IMR-90 (cell line): ENCODE measurements at regions not wholly inside any gene's neighbourhood (a gene's known extent, or its start where the extent isn't known, plus 50 kb on each side); places are given as distances from the start of the nearest gene placed in this dataset.
A peak's percentile ranks its signal among the peaks of the same experiment; 100 is the strongest.

Experiments
- ATAC-seq: fragments of 200-7000 bp; cut with Tn5 transposase; 2 replicates; pipeline ENCODE4 v1.9.1; 2020; ENCODE audit warnings: low read depth, mild to moderate bottlenecking, moderate library complexity
- BruUV-seq: library from RNA; stranded (reverse); fragments of 400-500 nt; replicated peaks from 2 replicates; lab custom pipeline; 2021; lab: Mats Ljungman, UMichigan
- CTCF ChIA-PET: fragments of 300-600 bp; formaldehyde crosslinking; extraction: SDS; loops from one replicate; lab custom pipeline; 2021; ENCODE audit warnings: antibody characterized with exemption; lab: Yijun Ruan, JAX
- POLR2A ChIA-PET: fragments of 300-600 bp; sonication (Branson Sonifier 250); formaldehyde crosslinking; loops from one replicate; lab custom pipeline; 2022; ENCODE audit warnings: antibody characterized with exemption; ENCODE audit not compliant: unreplicated experiment; lab: Charles Lee
- DNase-seq: peaks from one replicate; pipeline ENCODE4 v3.0.0; 2013
- H2AFZ ChIP-seq: replicated peaks from 2 replicates; pipeline ENCODE3; 2013; ENCODE audit warnings: low read length, mild to moderate bottlenecking; ENCODE audit not compliant: poor library complexity
- H2AK5ac ChIP-seq: 2 replicates; pipeline ENCODE4 v1.6.1; 2013; ENCODE audit warnings: low read depth, low read length, inconsistent platforms
- H2AK9ac ChIP-seq: replicated peaks from 2 replicates; pipeline ENCODE3; 2013; ENCODE audit warnings: mild to moderate bottlenecking, low read depth, low read length, moderate library complexity; ENCODE audit not compliant: poor library complexity
- H2BK120ac ChIP-seq: 2 replicates; pipeline ENCODE4 v1.6.1; 2013; ENCODE audit warnings: low read depth, low read length, inconsistent platforms
- H2BK15ac ChIP-seq: 3 replicates; pipeline ENCODE4 v1.6.1; 2013; ENCODE audit warnings: low read depth, low read length, inconsistent platforms
- H2BK20ac ChIP-seq: 2 replicates; pipeline ENCODE4 v1.6.1; 2013; ENCODE audit warnings: low read depth, mild to moderate bottlenecking, inconsistent platforms, low read length, moderate library complexity
- H2BK5ac ChIP-seq: 2 replicates; pipeline ENCODE4 v1.6.1; 2013; ENCODE audit warnings: mild to moderate bottlenecking, low read depth, low read length, inconsistent platforms; ENCODE audit not compliant: poor library complexity, severe bottlenecking
- H3K14ac ChIP-seq: replicated peaks from 2 replicates; pipeline ENCODE4 v1.6.1; 2013; ENCODE audit warnings: low read depth, low read length, inconsistent platforms
- H3K18ac ChIP-seq: 2 replicates; pipeline ENCODE4 v1.6.1; 2013; ENCODE audit warnings: low read depth, low read length, control low read depth
- H3K23ac ChIP-seq: 2 replicates; pipeline ENCODE4 v1.6.1; 2013; ENCODE audit warnings: low read depth, low read length, inconsistent platforms
- H3K27ac ChIP-seq: 2 replicates; pipeline ENCODE4 v1.5.1; 2013; ENCODE audit warnings: mild to moderate bottlenecking, control low read depth, low read length; ENCODE audit not compliant: insufficient read depth
- H3K27me3 ChIP-seq: 2 replicates; pipeline ENCODE4 v1.6.1; 2013; ENCODE audit warnings: low read length; ENCODE audit not compliant: control insufficient read depth, insufficient read depth
- H3K36me3 ChIP-seq: 2 replicates; pipeline ENCODE4 v1.6.1; 2013; ENCODE audit warnings: low read length, mixed read lengths; ENCODE audit not compliant: control insufficient read depth, insufficient read depth
- H3K4ac ChIP-seq: 2 replicates; pipeline ENCODE4 v1.6.1; 2013; ENCODE audit warnings: low read depth, low read length, inconsistent platforms
- H3K4me1 ChIP-seq: 2 replicates; pipeline ENCODE4 v1.6.1; 2013; ENCODE audit warnings: low read length, mixed read lengths; ENCODE audit not compliant: control insufficient read depth, insufficient read depth
- H3K4me2 ChIP-seq: 2 replicates; pipeline ENCODE4 v1.6.1; 2013; ENCODE audit warnings: low read depth, mild to moderate bottlenecking, control low read depth, low read length, moderate library complexity
- H3K4me3 ChIP-seq: 2 replicates; pipeline ENCODE4 v1.5.1; 2013; ENCODE audit warnings: low read depth, mild to moderate bottlenecking, control low read depth, low read length, moderate library complexity; ENCODE audit not compliant: insufficient read depth
- H3K56ac ChIP-seq: 2 replicates; pipeline ENCODE4 v1.6.1; 2013; ENCODE audit warnings: low read length, inconsistent platforms; ENCODE audit not compliant: insufficient read depth; ENCODE audit errors: extremely low read depth
- H3K79me1 ChIP-seq, 2 experiments: 2 replicates each; pipeline ENCODE4 v1.6.1; 2013; ENCODE audit warnings: low read length in 2 of 2, inconsistent platforms in 1 of 2, low read depth in 1 of 2
- H3K9ac ChIP-seq: 2 replicates; pipeline ENCODE4 v1.6.1; 2013; ENCODE audit warnings: low read depth, low read length, control low read depth
- H3K9me1 ChIP-seq: 2 replicates; pipeline ENCODE4 v1.6.1; 2013; ENCODE audit warnings: low read length, inconsistent platforms; ENCODE audit not compliant: insufficient read depth
- H3K9me3 ChIP-seq: 2 replicates; pipeline ENCODE4 v1.6.1; 2013; ENCODE audit warnings: low read length; ENCODE audit not compliant: control insufficient read depth, insufficient read depth
- H4K20me1 ChIP-seq: 2 replicates; pipeline ENCODE4 v1.6.1; 2013; ENCODE audit warnings: low read length, inconsistent platforms; ENCODE audit not compliant: insufficient read depth
- H4K5ac ChIP-seq: 2 replicates; pipeline ENCODE4 v1.6.1; 2013; ENCODE audit warnings: mild to moderate bottlenecking, low read depth, low read length, control low read depth
- H4K8ac ChIP-seq, 2 experiments: 2 replicates each; pipeline ENCODE4 v1.6.1; 2013; ENCODE audit warnings: low read depth in 2 of 2, low read length in 2 of 2, control low read depth in 1 of 2, inconsistent platforms in 1 of 2
- H4K91ac ChIP-seq: 2 replicates; pipeline ENCODE4 v1.6.1; 2013; ENCODE audit warnings: low read depth, low read length, inconsistent platforms; ENCODE audit not compliant: insufficient read depth
- BHLHE40 ChIP-seq: fragments of 150-350 bp; IDR thresholded peaks from 2 replicates; pipeline ENCODE4 v1.6.1; 2016; ENCODE audit warnings: mild to moderate bottlenecking, low read depth, low read length
- CHD1 ChIP-seq: IDR thresholded peaks from 2 replicates; pipeline ENCODE4 v1.6.1; 2012; ENCODE audit warnings: low read depth, low read length, improper control_type of control experiment
- CTCF ChIP-seq: conservative IDR thresholded peaks from 2 replicates; pipeline ENCODE4 v1.5.1; 2012; ENCODE audit warnings: mild to moderate bottlenecking, low read depth, low read length, improper control_type of control experiment
- FOS ChIP-seq: fragments of 150-350 bp; IDR thresholded peaks from 2 replicates; pipeline ENCODE4 v1.6.1; 2016; ENCODE audit warnings: low read depth, low read length
- MAFK ChIP-seq: IDR thresholded peaks from 2 replicates; pipeline ENCODE4 v1.6.1; 2012; ENCODE audit warnings: low read depth, low read length, improper control_type of control experiment
- MAZ ChIP-seq: IDR thresholded peaks from 2 replicates; pipeline ENCODE4 v1.6.1; 2012; ENCODE audit warnings: low read depth, mild to moderate bottlenecking, low read length, improper control_type of control experiment, moderate library complexity, borderline replicate concordance
- MXI1 ChIP-seq: IDR thresholded peaks from 2 replicates; pipeline ENCODE4 v1.6.1; 2012; ENCODE audit warnings: low read depth, mild to moderate bottlenecking, low read length, moderate library complexity, borderline replicate concordance
- NFE2L2 ChIP-seq: fragments of 150-350 bp; IDR thresholded peaks from 2 replicates; pipeline ENCODE4 v1.6.1; 2016; ENCODE audit warnings: low read depth, mild to moderate bottlenecking, low read length
- POLR2A ChIP-seq: IDR thresholded peaks from 2 replicates; pipeline ENCODE4 v1.6.1; 2012; ENCODE audit warnings: mild to moderate bottlenecking, low read depth, low read length
- RAD21 ChIP-seq: IDR thresholded peaks from 2 replicates; pipeline ENCODE4 v1.6.1; 2012; ENCODE audit warnings: low read length, improper control_type of control experiment
- RCOR1 ChIP-seq: IDR thresholded peaks from 2 replicates; pipeline ENCODE4 v1.6.1; 2012; ENCODE audit warnings: mild to moderate bottlenecking, low read length, improper control_type of control experiment; ENCODE audit not compliant: insufficient replicate concordance
- RFX5 ChIP-seq: IDR thresholded peaks from 2 replicates; pipeline ENCODE4 v1.8.0; 2012; ENCODE audit warnings: low read depth, mild to moderate bottlenecking, low read length, moderate library complexity
- WGBS, 2 experiments: methylation state at CpG; one replicate each; pipeline versions ENCODE4 v1.1.5 to v1.1.7; 2013; ENCODE audit warnings: missing lambda C conversion rate in 2 of 2; ENCODE audit not compliant: insufficient read length in 1 of 2; ENCODE audit errors: extremely low coverage in 2 of 2; 5-methylcytosine and 5-hydroxymethylcytosine counted together
- dilution Hi-C: fragments of 300-500 bp; cut with HindIII; formaldehyde crosslinking; loops from one replicate; pipeline ENCODE4 v1.14.3; 2018; ENCODE audit warnings: low sequenced_read_pairs; ENCODE audit not compliant: unreplicated experiment
- in situ Hi-C: fragments of 300-500 bp; cut with MboI; formaldehyde crosslinking; loops from 3 replicates; pipeline ENCODE4 v1.14.3; 2019; ENCODE audit warnings: low sequenced_read_pairs, inconsistent platforms, mixed read lengths
- intact Hi-C: fragments of 100-400 bp; cut with micrococcal nuclease; formaldehyde crosslinking; loops from 2 replicates; pipeline ENCODE4 v1.10.0; 2022
- TF ChIP-seq, protein P1 (sequence below): fragments of 150-350 bp; IDR thresholded peaks from 2 replicates; pipeline ENCODE4 v1.6.1; 2016; ENCODE audit warnings: low read depth, mild to moderate bottlenecking, low read length, moderate library complexity, borderline replicate concordance

DNA sequence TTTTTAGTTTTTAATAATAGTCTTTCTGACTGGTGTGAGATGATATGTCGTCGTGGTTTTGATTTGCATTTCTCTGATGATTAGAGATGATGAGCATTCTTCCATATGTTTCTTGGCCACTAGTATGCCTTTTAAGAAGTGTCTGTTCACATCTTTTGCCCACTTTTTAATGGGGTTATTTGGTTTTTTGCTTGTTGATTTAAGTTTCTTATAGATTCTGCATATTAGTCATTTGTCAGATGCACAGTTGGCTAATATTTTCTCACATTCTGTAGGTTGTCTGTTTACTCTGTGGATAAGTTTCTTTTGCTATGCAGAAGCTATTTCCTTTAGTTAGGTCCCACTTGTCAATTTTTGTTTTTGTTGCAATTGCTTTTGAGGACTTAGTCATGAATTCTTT, 185.4 kb downstream of the SUCNR1 start:
- Histone ChIP-seq H3K56ac (no peak overlapping the region), H3K36me3 (no peaks in the 10 kb centered on the region), H3K14ac (no peak overlapping the region), H2BK120ac (no peak overlapping the region), H2AFZ (no peak overlapping the region), H4K5ac (no peak overlapping the region), H4K20me1 (no peaks in the 10 kb centered on the region), H2BK20ac (no peak overlapping the region), H3K4ac (no peak overlapping the region), H3K9me3 (no peaks in the 10 kb centered on the region), H4K8ac (no peak overlapping the region), H3K27ac (no peak overlapping the region), H2AK5ac (no peak overlapping the region), H3K9ac (no peak overlapping the region), H3K4me2 (no peak overlapping the region), H3K18ac (peak overlapping the region; percentile 8; the same call in 1 of the 2 replicates), H4K91ac (no peak overlapping the region), H3K9me1 (no peaks in the 10 kb centered on the region; the same call in 1 of the 2 replicates), H2BK15ac (no peak overlapping the region), H3K27me3 (no peaks in the 10 kb centered on the region), H2BK5ac (no peak overlapping the region), H2AK9ac (no peak overlapping the region), H3K4me1 (peaks cover 2% of the 10 kb centered on the region; the same call in 1 of the 2 replicates), H3K23ac (no peak overlapping the region), H3K4me3 (no peak overlapping the region), H3K79me1 (no peaks in the 10 kb centered on the region)
- intact Hi-C loops, result no loop called here
- in situ Hi-C loops, result no loop called here
- ChIA-PET POLR2A (no interaction called here), CTCF (no interaction called here)
- WGBS, 2 experiments, result no CpG with 5 or more reads among the region's 2 CpGs
- BruUV-seq, result no TSS peak
- DNase-seq (peak; percentile 45), ATAC-seq (peak; percentile 60)
- TF ChIP-seq MAZ, result no peak
- no peak for TF ChIP-seq RCOR1
- no peak for TF ChIP-seq CHD1
- TF ChIP-seq MAFK, result no peak
- TF ChIP-seq NFE2L2, result no peak
- no peak for TF ChIP-seq CTCF
- no peak for TF ChIP-seq MXI1
- no peak for TF ChIP-seq RAD21
- no peak for TF ChIP-seq RFX5
- no peak for TF ChIP-seq POLR2A
- no peak for TF ChIP-seq BHLHE40
- TF ChIP-seq FOS, result no peak
- TF ChIP-seq, protein P1, sequence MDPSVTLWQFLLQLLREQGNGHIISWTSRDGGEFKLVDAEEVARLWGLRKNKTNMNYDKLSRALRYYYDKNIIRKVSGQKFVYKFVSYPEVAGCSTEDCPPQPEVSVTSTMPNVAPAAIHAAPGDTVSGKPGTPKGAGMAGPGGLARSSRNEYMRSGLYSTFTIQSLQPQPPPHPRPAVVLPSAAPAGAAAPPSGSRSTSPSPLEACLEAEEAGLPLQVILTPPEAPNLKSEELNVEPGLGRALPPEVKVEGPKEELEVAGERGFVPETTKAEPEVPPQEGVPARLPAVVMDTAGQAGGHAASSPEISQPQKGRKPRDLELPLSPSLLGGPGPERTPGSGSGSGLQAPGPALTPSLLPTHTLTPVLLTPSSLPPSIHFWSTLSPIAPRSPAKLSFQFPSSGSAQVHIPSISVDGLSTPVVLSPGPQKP, result no peak
- dilution Hi-C loops, result no loop called here
